ENCODE measurements at regions not wholly inside any gene's neighbourhood (a gene's known extent, or its start where the extent isn't known, plus 50 kb on each side); places are given as distances from the start of the nearest gene placed in this dataset.

GRCh38 chr15:95742836-95743235 is 587.7 kb upstream of the NR2F2 start:
- Histone ChIP-seq H3K9ac (ENCODE audit: low read length) (no peak overlapping the region), H4K20me1 (ENCODE audit: insufficient read depth, low read length) (no peaks in the 10 kb centered on the region), H3K4me2 (ENCODE audit: low read depth, low read length) (no peak overlapping the region), H3K79me2 (ENCODE audit: low read length) (no peaks in the 10 kb centered on the region), H3K9me3 (replicated peaks; ENCODE audit: insufficient read depth, low read length) (no peaks in the 10 kb centered on the region), H3K27me3 (replicated peaks; ENCODE audit: insufficient read depth, low read length) (no peaks in the 10 kb centered on the region), H3K36me3 (replicated peaks; ENCODE audit: insufficient read depth, low read length) (no peaks in the 10 kb centered on the region), H3K9me2 (replicated peaks; ENCODE audit: insufficient read depth, low read length) (no peaks in the 10 kb centered on the region), H3K4me3 (ENCODE audit: low read length) (no peak overlapping the region), H3F3A (ENCODE audit: insufficient read depth, low read length) (no peaks in the 10 kb centered on the region), H3K27ac (ENCODE audit: low read length) (no peak overlapping the region), H2AFZ (ENCODE audit: low read length) (no peak overlapping the region), H3K4me1 (ENCODE audit: low read length) (peaks cover 11% of the 10 kb centered on the region)
- no peak for TF ChIP-seq CTCF (IDR thresholded peaks at IDR 0.05; ENCODE audit: low read length)
- DNase-seq = no peak

GRCh38 chr15:95757171-95757570 is 573.3 kb upstream of the NR2F2 start:
- Histone ChIP-seq H3K9ac (ENCODE audit: low read length) (no peak overlapping the region), H3K27me3 (replicated peaks; ENCODE audit: insufficient read depth, low read length) (no peaks in the 10 kb centered on the region), H3K4me1 (ENCODE audit: low read length) (no peaks in the 10 kb centered on the region), H3K36me3 (replicated peaks; ENCODE audit: insufficient read depth, low read length) (no peaks in the 10 kb centered on the region), H3F3A (ENCODE audit: insufficient read depth, low read length) (no peaks in the 10 kb centered on the region), H3K4me2 (ENCODE audit: low read depth, low read length) (no peak overlapping the region), H3K27ac (ENCODE audit: low read length) (no peak overlapping the region), H3K9me2 (replicated peaks; ENCODE audit: insufficient read depth, low read length) (no peaks in the 10 kb centered on the region), H3K4me3 (ENCODE audit: low read length) (no peak overlapping the region), H2AFZ (ENCODE audit: low read length) (no peak overlapping the region), H4K20me1 (ENCODE audit: insufficient read depth, low read length) (no peaks in the 10 kb centered on the region), H3K9me3 (replicated peaks; ENCODE audit: insufficient read depth, low read length) (no peaks in the 10 kb centered on the region), H3K79me2 (ENCODE audit: low read length) (no peaks in the 10 kb centered on the region)
- no peak for DNase-seq
- TF ChIP-seq EZH2phosphoT487 (IDR thresholded peaks at IDR 0.05; ENCODE audit: low read length) = no peak
- TF ChIP-seq CTCF (IDR thresholded peaks at IDR 0.05; ENCODE audit: low read length) = no peak
- TF ChIP-seq EZH2 (optimal IDR thresholded peaks at IDR 0.05; ENCODE audit: low read depth, low read length) = no peak

GRCh38 chr15:95758451-95758850 is 572.0 kb upstream of the NR2F2 start:
- H3K4me2 ChIP-seq (ENCODE audit: low read depth, low read length) = no peak overlapping the region
- H3K36me3 ChIP-seq (replicated peaks; ENCODE audit: insufficient read depth, low read length) = no peaks in the 10 kb centered on the region
- H3K4me3 ChIP-seq (ENCODE audit: low read length) = no peak overlapping the region
- no peaks in the 10 kb centered on the region for H4K20me1 ChIP-seq (ENCODE audit: insufficient read depth, low read length)
- no peak overlapping the region for H3K27ac ChIP-seq (ENCODE audit: low read length)
- H3K79me2 ChIP-seq (ENCODE audit: low read length) = no peaks in the 10 kb centered on the region
- no peaks in the 10 kb centered on the region for H3K27me3 ChIP-seq (replicated peaks; ENCODE audit: insufficient read depth, low read length)
- TF ChIP-seq EZH2phosphoT487 (IDR thresholded peaks at IDR 0.05; ENCODE audit: low read length) (no peak), CTCF (IDR thresholded peaks at IDR 0.05; ENCODE audit: low read length) (no peak), EZH2 (optimal IDR thresholded peaks at IDR 0.05; ENCODE audit: low read depth, low read length) (no peak)
- H3K9me2 ChIP-seq (replicated peaks; ENCODE audit: insufficient read depth, low read length) = no peaks in the 10 kb centered on the region
- H3K9ac ChIP-seq (ENCODE audit: low read length) = no peak overlapping the region
- no peak overlapping the region for H2AFZ ChIP-seq (ENCODE audit: low read length)
- H3F3A ChIP-seq (ENCODE audit: insufficient read depth, low read length) = no peaks in the 10 kb centered on the region
- no peaks in the 10 kb centered on the region for H3K4me1 ChIP-seq (ENCODE audit: low read length)
- no peak for DNase-seq
- H3K9me3 ChIP-seq (replicated peaks; ENCODE audit: insufficient read depth, low read length) = no peaks in the 10 kb centered on the region

- Histone ChIP-seq H3K79me2 (ENCODE audit: low read length) (no peaks in the 10 kb centered on the region), H3K4me3 (ENCODE audit: low read length) (no peak overlapping the region), H3K27me3 (replicated peaks; ENCODE audit: insufficient read depth, low read length) (no peaks in the 10 kb centered on the region), H2AFZ (ENCODE audit: low read length) (no peak overlapping the region), H3K9me3 (replicated peaks; ENCODE audit: insufficient read depth, low read length) (no peaks in the 10 kb centered on the region), H3K36me3 (replicated peaks; ENCODE audit: insufficient read depth, low read length) (no peaks in the 10 kb centered on the region), H3F3A (ENCODE audit: insufficient read depth, low read length) (no peaks in the 10 kb centered on the region), H4K20me1 (ENCODE audit: insufficient read depth, low read length) (no peaks in the 10 kb centered on the region), H3K4me2 (ENCODE audit: low read depth, low read length) (no peak overlapping the region), H3K4me1 (ENCODE audit: low read length) (no peaks in the 10 kb centered on the region), H3K9ac (ENCODE audit: low read length) (no peak overlapping the region), H3K9me2 (replicated peaks; ENCODE audit: insufficient read depth, low read length) (no peaks in the 10 kb centered on the region), H3K27ac (ENCODE audit: low read length) (no peak overlapping the region)
- TF ChIP-seq CTCF (IDR thresholded peaks at IDR 0.05; ENCODE audit: low read length) = no peak
- no peak for TF ChIP-seq EZH2phosphoT487 (IDR thresholded peaks at IDR 0.05; ENCODE audit: low read length)
- no peak for TF ChIP-seq EZH2 (optimal IDR thresholded peaks at IDR 0.05; ENCODE audit: low read depth, low read length)
- no peak for DNase-seq
Measured at GRCh38 chr15:95758851-95759250, 571.6 kb upstream of the NR2F2 start.

Data from MM.1S (cell line).